ENCODE measurements at regions not wholly inside any gene's neighbourhood (a gene's known extent, or its start where the extent isn't known, plus 50 kb on each side); places are given as distances from the start of the nearest gene placed in this dataset.

DNA sequence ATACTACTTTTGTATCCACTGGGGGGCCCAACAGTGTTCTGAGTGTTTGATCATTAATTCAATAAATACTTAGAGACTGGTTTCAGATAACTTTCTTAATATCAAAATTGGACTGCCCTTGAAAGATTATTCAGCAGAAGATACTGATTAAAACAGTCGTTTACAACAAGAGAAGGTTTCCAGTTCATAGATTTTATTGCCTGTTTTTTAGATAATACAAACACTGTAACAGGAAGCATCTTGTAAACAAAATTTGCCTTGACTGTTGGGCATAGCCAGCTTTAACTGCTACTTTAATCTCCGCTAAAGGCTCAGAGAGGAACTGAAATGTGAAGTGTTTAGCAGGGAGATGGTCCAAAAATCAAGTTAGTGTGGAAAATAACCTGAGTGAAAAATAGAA lies 1168.7 kb upstream of the NUDT12 start (continued):
- TF ChIP-seq PATZ1 (tag by site-specific recombination; IDR thresholded peaks at IDR 0.05) = no peak
- no peak for TF ChIP-seq HIC1 (tag by site-specific recombination; IDR thresholded peaks at IDR 0.05)
- no peak for TF ChIP-seq ZNF561 (tag by site-specific recombination; IDR thresholded peaks at IDR 0.05; ENCODE audit: borderline replicate concordance)
- TF ChIP-seq ZNF423 (tag by site-specific recombination; IDR thresholded peaks at IDR 0.05) = no peak
- no peak for TF ChIP-seq ZNF48 (tag by site-specific recombination; IDR thresholded peaks at IDR 0.05)
- TF ChIP-seq ZNF510 (tag by site-specific recombination; IDR thresholded peaks at IDR 0.05; ENCODE audit: insufficient replicate concordance) = no peak
- TF ChIP-seq YY1 (tag by site-specific recombination; IDR thresholded peaks at IDR 0.05) = no peak

DNA sequence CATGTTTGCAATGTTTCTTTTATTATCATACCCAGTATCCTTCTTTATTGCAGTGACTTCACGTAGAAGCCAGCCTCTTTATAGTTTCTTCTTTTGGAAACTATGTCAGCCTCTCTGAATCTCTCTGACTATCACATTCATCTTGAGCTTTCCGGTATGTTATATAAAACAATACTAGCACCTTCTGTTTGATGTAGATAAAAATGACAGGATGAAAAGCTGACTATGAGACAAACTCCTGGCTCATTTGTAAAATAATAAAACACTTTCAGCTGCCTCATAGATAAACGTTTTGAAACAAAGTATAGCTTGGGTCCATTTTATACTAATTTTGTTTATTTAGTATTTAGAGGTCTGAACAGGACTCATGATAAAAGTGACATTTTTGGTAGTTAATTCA lies 1145.4 kb upstream of the NUDT12 start:
- ChIA-PET CTCF (interaction anchor here (0.6 kb wide), 1 partner anchor 30 kb away, joined by 3 read pairs; no protein-coding TSS in a partner anchor), POLR2A (no interaction called here)
- Histone ChIP-seq H3K4me3 (ENCODE audit: low read depth, low read length) (no peak overlapping the region), H3K36me3 (ENCODE audit: control insufficient read depth in 2 of 2, insufficient read depth in 1 of 2, low read length in 2 of 2) (no peaks in the 10 kb centered on the region), H3K9me3 (ENCODE audit: control insufficient read depth, insufficient read depth, low read depth, low read length) (no peaks in the 10 kb centered on the region), H3K4me1 (ENCODE audit: control insufficient read depth, insufficient read depth, low read length) (no peaks in the 10 kb centered on the region), H3K27ac (ENCODE audit: extremely low read depth, low read depth, low read length) (no peak overlapping the region)
- TF ChIP-seq ZNF426 (tag by site-specific recombination; IDR thresholded peaks at IDR 0.05) = no peak
- TF ChIP-seq, protein P1, sequence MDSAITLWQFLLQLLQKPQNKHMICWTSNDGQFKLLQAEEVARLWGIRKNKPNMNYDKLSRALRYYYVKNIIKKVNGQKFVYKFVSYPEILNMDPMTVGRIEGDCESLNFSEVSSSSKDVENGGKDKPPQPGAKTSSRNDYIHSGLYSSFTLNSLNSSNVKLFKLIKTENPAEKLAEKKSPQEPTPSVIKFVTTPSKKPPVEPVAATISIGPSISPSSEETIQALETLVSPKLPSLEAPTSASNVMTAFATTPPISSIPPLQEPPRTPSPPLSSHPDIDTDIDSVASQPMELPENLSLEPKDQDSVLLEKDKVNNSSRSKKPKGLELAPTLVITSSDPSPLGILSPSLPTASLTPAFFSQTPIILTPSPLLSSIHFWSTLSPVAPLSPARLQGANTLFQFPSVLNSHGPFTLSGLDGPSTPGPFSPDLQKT (IDR thresholded peaks at IDR 0.05; ENCODE audit: borderline replicate concordance, low read depth, low read length) = no peak
- TF ChIP-seq ZNF777 (tag by site-specific recombination; IDR thresholded peaks at IDR 0.05; ENCODE audit: borderline replicate concordance) = no peak
- TF ChIP-seq ZNF335 (tag by site-specific recombination; conservative IDR thresholded peaks at IDR 0.05) = no peak
- TF ChIP-seq ZNF169 (tag by site-specific recombination; IDR thresholded peaks at IDR 0.05) = no peak
- TF ChIP-seq ZNF473 (tag by site-specific recombination; IDR thresholded peaks at IDR 0.05) = no peak
- no peak for TF ChIP-seq ZNF514 (tag by site-specific recombination; IDR thresholded peaks at IDR 0.05)
- no peak for TF ChIP-seq ZBTB20 (tag by site-specific recombination; IDR thresholded peaks at IDR 0.05)
- TF ChIP-seq, protein P2, sequence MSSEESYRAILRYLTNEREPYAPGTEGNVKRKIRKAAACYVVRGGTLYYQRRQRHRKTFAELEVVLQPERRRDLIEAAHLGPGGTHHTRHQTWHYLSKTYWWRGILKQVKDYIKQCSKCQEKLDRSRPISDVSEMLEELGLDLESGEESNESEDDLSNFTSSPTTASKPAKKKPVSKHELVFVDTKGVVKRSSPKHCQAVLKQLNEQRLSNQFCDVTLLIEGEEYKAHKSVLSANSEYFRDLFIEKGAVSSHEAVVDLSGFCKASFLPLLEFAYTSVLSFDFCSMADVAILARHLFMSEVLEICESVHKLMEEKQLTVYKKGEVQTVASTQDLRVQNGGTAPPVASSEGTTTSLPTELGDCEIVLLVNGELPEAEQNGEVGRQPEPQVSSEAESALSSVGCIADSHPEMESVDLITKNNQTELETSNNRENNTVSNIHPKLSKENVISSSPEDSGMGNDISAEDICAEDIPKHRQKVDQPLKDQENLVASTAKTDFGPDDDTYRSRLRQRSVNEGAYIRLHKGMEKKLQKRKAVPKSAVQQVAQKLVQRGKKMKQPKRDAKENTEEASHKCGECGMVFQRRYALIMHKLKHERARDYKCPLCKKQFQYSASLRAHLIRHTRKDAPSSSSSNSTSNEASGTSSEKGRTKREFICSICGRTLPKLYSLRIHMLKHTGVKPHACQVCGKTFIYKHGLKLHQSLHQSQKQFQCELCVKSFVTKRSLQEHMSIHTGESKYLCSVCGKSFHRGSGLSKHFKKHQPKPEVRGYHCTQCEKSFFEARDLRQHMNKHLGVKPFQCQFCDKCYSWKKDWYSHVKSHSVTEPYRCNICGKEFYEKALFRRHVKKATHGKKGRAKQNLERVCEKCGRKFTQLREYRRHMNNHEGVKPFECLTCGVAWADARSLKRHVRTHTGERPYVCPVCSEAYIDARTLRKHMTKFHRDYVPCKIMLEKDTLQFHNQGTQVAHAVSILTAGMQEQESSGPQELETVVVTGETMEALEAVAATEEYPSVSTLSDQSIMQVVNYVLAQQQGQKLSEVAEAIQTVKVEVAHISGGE (tag by site-specific recombination; conservative IDR thresholded peaks at IDR 0.05; ENCODE audit: low read depth) = no peak
- TF ChIP-seq ZSCAN4 (tag by site-specific recombination; IDR thresholded peaks at IDR 0.05) = no peak
- no peak for TF ChIP-seq ZNF670 (tag by site-specific recombination; IDR thresholded peaks at IDR 0.05; ENCODE audit: low read depth)
- no peak for TF ChIP-seq TRIM28 (IDR thresholded peaks at IDR 0.05; ENCODE audit: borderline replicate concordance, low read length)
- TF ChIP-seq ZNF362 (tag by site-specific recombination; IDR thresholded peaks at IDR 0.05) = no peak
- TF ChIP-seq ZNF704 (tag by site-specific recombination; IDR thresholded peaks at IDR 0.05) = no peak
- TF ChIP-seq ZNF747 (tag by site-specific recombination; IDR thresholded peaks at IDR 0.05) = no peak
- TF ChIP-seq ZNF292 (tag by site-specific recombination; IDR thresholded peaks at IDR 0.05; ENCODE audit: borderline replicate concordance, low read depth) = no peak
- TF ChIP-seq SP2 (tag by site-specific recombination; IDR thresholded peaks at IDR 0.05) = no peak

All from HEK293 (cell line).